ENCODE measurements at regions not wholly inside any gene's neighbourhood (a gene's known extent, or its start where the extent isn't known, plus 50 kb on each side); places are given as distances from the start of the nearest gene placed in this dataset.

GRCh38 chr4:159547645-159548308 lies 444.9 kb downstream of the RAPGEF2 start:
- H3K36me3 ChIP-seq (ENCODE audit: insufficient read depth, low read length) = no peaks in the 10 kb centered on the region
- H3K27me3 ChIP-seq (ENCODE audit: insufficient read depth, low read length) = peaks cover 26% of the 10 kb centered on the region
- no peak overlapping the region for H3K27ac ChIP-seq (ENCODE audit: low read depth, low read length)
- no peak overlapping the region for H3K4me3 ChIP-seq (ENCODE audit: low read depth, low read length)
- H3K79me2 ChIP-seq (ENCODE audit: control insufficient read depth, insufficient read depth, low read length, unreplicated experiment) = no peaks in the 10 kb centered on the region
- no peak overlapping the region for H2AFZ ChIP-seq (ENCODE audit: low read length, unreplicated experiment)
- H3K4me1 ChIP-seq (ENCODE audit: control insufficient read depth, insufficient read depth, low read length, unreplicated experiment) = no peaks in the 10 kb centered on the region

DNA sequence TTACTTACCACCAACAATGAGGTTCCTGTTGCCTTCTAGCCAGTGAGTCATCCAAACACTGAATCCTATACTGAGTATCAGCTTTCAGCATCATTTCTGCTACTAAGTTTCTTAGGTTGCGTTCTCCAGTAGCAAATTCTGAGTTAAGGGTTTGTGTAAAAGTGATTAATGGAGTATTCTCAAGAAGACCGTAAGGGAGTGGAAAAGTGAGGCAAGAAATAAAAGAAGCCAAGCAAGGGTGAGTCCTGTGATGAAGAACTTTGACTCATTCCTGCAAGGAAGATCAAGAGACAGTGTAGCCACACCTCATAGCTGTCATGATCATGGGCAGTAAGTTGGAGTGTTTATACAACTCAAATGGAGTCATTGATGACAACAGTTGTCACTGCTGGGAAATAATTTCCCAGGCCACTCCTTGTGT lies 446.2 kb downstream of the RAPGEF2 start:
- H2AFZ ChIP-seq (ENCODE audit: low read length, unreplicated experiment) = no peak overlapping the region
- H3K79me2 ChIP-seq (ENCODE audit: control insufficient read depth, insufficient read depth, low read length, unreplicated experiment) = no peaks in the 10 kb centered on the region
- H3K4me1 ChIP-seq (ENCODE audit: control insufficient read depth, insufficient read depth, low read length, unreplicated experiment) = no peaks in the 10 kb centered on the region
- H3K27ac ChIP-seq (ENCODE audit: low read depth, low read length) = no peak overlapping the region
- peaks cover 25% of the 10 kb centered on the region for H3K27me3 ChIP-seq (ENCODE audit: insufficient read depth, low read length)
- H3K36me3 ChIP-seq (ENCODE audit: insufficient read depth, low read length) = no peaks in the 10 kb centered on the region
- H3K4me3 ChIP-seq (ENCODE audit: low read depth, low read length) = no peak overlapping the region

GRCh38 chr4:159551281-159551680 lies 448.4 kb downstream of the RAPGEF2 start:
- no peak overlapping the region for H2AFZ ChIP-seq (ENCODE audit: low read length, unreplicated experiment)
- H3K4me1 ChIP-seq (ENCODE audit: control insufficient read depth, insufficient read depth, low read length, unreplicated experiment) = no peaks in the 10 kb centered on the region
- H3K36me3 ChIP-seq (ENCODE audit: insufficient read depth, low read length) = no peaks in the 10 kb centered on the region
- H3K27ac ChIP-seq (ENCODE audit: low read depth, low read length) = no peak overlapping the region
- no peaks in the 10 kb centered on the region for H3K79me2 ChIP-seq (ENCODE audit: control insufficient read depth, insufficient read depth, low read length, unreplicated experiment)
- peaks cover 22% of the 10 kb centered on the region; the same call in 1 of the 2 replicates for H3K27me3 ChIP-seq (ENCODE audit: insufficient read depth, low read length)
- no peak overlapping the region for H3K4me3 ChIP-seq (ENCODE audit: low read depth, low read length)

GRCh38 chr4:159552979-159553768 lies 450.3 kb downstream of the RAPGEF2 start:
- Histone ChIP-seq H3K4me1 (ENCODE audit: control insufficient read depth, insufficient read depth, low read length, unreplicated experiment) (no peaks in the 10 kb centered on the region), H2AFZ (ENCODE audit: low read length, unreplicated experiment) (no peak overlapping the region), H3K27ac (ENCODE audit: low read depth, low read length) (no peak overlapping the region)

DNA sequence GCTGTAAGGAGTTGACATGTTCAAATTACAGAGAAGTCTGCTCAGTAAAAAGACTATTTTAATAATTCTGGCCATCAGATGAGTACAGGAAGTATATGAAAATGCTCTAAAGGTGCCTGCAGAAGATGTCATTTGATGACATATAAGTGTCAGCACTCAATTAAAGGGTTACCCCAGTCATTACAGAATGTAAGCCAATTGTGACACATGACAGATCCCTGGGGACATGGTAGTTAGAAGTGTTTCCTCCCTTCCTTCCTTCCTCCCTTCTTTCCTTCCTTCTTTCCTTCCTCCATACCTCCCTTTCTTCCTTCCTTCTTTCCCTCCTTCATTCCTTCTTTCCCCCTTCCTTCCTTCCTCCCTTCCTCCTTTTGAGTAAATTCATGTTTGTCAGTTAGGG lies 453.0 kb downstream of the RAPGEF2 start:
- no peak overlapping the region for H2AFZ ChIP-seq (ENCODE audit: low read length, unreplicated experiment)
- no peaks in the 10 kb centered on the region for H3K79me2 ChIP-seq (ENCODE audit: control insufficient read depth, insufficient read depth, low read length, unreplicated experiment)
- H3K36me3 ChIP-seq (ENCODE audit: insufficient read depth, low read length) = no peaks in the 10 kb centered on the region
- no peaks in the 10 kb centered on the region for H3K4me1 ChIP-seq (ENCODE audit: control insufficient read depth, insufficient read depth, low read length, unreplicated experiment)
- peaks cover 28% of the 10 kb centered on the region; the same call in 1 of the 2 replicates for H3K27me3 ChIP-seq (ENCODE audit: insufficient read depth, low read length)
- no peak overlapping the region for H3K4me3 ChIP-seq (ENCODE audit: low read depth, low read length)
- H3K27ac ChIP-seq (ENCODE audit: low read depth, low read length) = no peak overlapping the region

More at GRCh38 chr4:159552979-159553768, 450.3 kb downstream of the RAPGEF2 start:
- H3K4me3 ChIP-seq (ENCODE audit: low read depth, low read length) = no peak overlapping the region
- no peaks in the 10 kb centered on the region for H3K79me2 ChIP-seq (ENCODE audit: control insufficient read depth, insufficient read depth, low read length, unreplicated experiment)
- H3K27me3 ChIP-seq (ENCODE audit: insufficient read depth, low read length) = peaks cover 28% of the 10 kb centered on the region; the same call in 1 of the 2 replicates
- H3K36me3 ChIP-seq (ENCODE audit: insufficient read depth, low read length) = no peaks in the 10 kb centered on the region

GRCh38 chr4:159562366-159562765 lies 459.5 kb downstream of the RAPGEF2 start:
- H3K27me3 ChIP-seq (ENCODE audit: insufficient read depth, low read length) = peaks cover 4% of the 10 kb centered on the region; the same call in 1 of the 2 replicates
- no peak overlapping the region for H3K4me3 ChIP-seq (ENCODE audit: low read depth, low read length)
- no peak overlapping the region for H3K27ac ChIP-seq (ENCODE audit: low read depth, low read length)
- H2AFZ ChIP-seq (ENCODE audit: low read length, unreplicated experiment) = no peak overlapping the region
- H3K36me3 ChIP-seq (ENCODE audit: insufficient read depth, low read length) = no peaks in the 10 kb centered on the region
- no peaks in the 10 kb centered on the region for H3K4me1 ChIP-seq (ENCODE audit: control insufficient read depth, insufficient read depth, low read length, unreplicated experiment)
- no peaks in the 10 kb centered on the region for H3K79me2 ChIP-seq (ENCODE audit: control insufficient read depth, insufficient read depth, low read length, unreplicated experiment)

DNA sequence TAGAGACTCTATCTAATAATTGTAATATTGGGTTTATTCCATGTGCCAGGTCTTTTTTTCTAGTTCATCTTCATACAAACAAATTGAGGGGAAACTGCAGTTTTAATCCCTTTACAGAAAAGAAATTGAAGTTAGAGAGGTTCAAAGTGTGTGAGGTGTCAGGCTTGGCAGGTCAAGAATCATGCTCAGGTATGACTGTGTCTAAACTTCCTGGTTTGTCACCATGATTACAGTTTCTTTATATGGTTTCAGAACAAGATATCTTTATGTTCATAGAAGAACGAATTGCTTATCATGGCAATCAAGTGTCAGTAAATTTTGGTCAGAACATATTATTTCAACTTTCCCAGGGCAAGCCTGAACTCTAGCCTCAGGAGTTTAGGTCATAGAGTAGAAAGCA lies 460.4 kb downstream of the RAPGEF2 start:
- no peaks in the 10 kb centered on the region for H3K36me3 ChIP-seq (ENCODE audit: insufficient read depth, low read length)
- no peaks in the 10 kb centered on the region for H3K79me2 ChIP-seq (ENCODE audit: control insufficient read depth, insufficient read depth, low read length, unreplicated experiment)
- no peaks in the 10 kb centered on the region for H3K4me1 ChIP-seq (ENCODE audit: control insufficient read depth, insufficient read depth, low read length, unreplicated experiment)
- no peak overlapping the region for H3K27ac ChIP-seq (ENCODE audit: low read depth, low read length)
- no peak overlapping the region for H3K4me3 ChIP-seq (ENCODE audit: low read depth, low read length)
- H3K27me3 ChIP-seq (ENCODE audit: insufficient read depth, low read length) = no peaks in the 10 kb centered on the region
- no peak overlapping the region for H2AFZ ChIP-seq (ENCODE audit: low read length, unreplicated experiment)

DNA sequence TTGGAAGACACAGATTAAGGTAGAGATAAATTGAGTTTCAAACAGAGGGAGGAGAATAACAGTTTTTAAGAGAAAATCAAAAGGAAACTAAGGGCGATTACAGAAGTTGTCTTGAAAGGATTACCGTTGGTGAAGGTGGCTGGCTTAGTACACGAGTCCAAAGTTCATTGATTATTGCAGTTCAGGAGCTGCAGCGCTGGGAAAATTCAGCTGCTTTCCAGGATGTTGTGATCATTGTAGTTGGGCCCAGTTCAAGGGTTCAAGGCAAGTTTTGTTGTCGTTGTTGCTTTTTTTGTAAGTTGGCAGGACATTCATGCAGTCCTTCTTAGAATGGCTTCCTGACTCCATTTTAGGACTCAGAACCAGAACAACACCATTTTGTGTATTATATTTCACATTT lies 461.7 kb downstream of the RAPGEF2 start:
- Histone ChIP-seq H3K4me3 (ENCODE audit: low read depth, low read length) (no peak overlapping the region), H3K4me1 (ENCODE audit: control insufficient read depth, insufficient read depth, low read length, unreplicated experiment) (no peaks in the 10 kb centered on the region), H3K79me2 (ENCODE audit: control insufficient read depth, insufficient read depth, low read length, unreplicated experiment) (no peaks in the 10 kb centered on the region), H3K27me3 (ENCODE audit: insufficient read depth, low read length) (no peaks in the 10 kb centered on the region), H2AFZ (ENCODE audit: low read length, unreplicated experiment) (no peak overlapping the region), H3K36me3 (ENCODE audit: insufficient read depth, low read length) (no peaks in the 10 kb centered on the region), H3K27ac (ENCODE audit: low read depth, low read length) (no peak overlapping the region)

- Histone ChIP-seq H3K36me3 (ENCODE audit: insufficient read depth, low read length) (no peaks in the 10 kb centered on the region), H3K79me2 (ENCODE audit: control insufficient read depth, insufficient read depth, low read length, unreplicated experiment) (no peaks in the 10 kb centered on the region), H2AFZ (ENCODE audit: low read length, unreplicated experiment) (no peak overlapping the region), H3K4me3 (ENCODE audit: low read depth, low read length) (no peak overlapping the region), H3K27ac (ENCODE audit: low read depth, low read length) (no peak overlapping the region), H3K27me3 (ENCODE audit: insufficient read depth, low read length) (no peaks in the 10 kb centered on the region), H3K4me1 (ENCODE audit: control insufficient read depth, insufficient read depth, low read length, unreplicated experiment) (no peaks in the 10 kb centered on the region)
Observed at GRCh38 chr4:159566786-159567185, 463.9 kb downstream of the RAPGEF2 start.

DNA sequence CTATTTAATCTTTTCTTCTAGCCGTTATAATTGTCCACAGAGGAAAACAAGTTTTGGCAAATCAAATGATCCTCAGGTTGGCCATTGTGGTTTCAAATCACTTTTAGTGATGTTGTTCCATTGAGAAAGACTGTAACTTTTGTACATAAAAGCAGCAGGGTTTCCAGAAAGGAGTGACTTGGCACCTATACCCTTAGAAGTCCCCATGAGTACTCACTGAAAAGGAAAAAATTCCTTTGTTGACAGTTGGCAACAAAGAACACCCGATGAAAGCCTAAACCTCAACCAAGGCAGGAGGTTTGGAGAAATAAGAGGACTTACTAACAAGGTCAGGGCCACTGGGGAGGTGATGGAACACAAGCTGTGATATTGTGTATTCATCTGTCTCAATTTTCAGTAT lies 474.4 kb downstream of the RAPGEF2 start:
- no peak overlapping the region for H3K4me3 ChIP-seq (ENCODE audit: low read depth, low read length)
- no peaks in the 10 kb centered on the region for H3K4me1 ChIP-seq (ENCODE audit: control insufficient read depth, insufficient read depth, low read length, unreplicated experiment)
- H3K79me2 ChIP-seq (ENCODE audit: control insufficient read depth, insufficient read depth, low read length, unreplicated experiment) = no peaks in the 10 kb centered on the region
- H3K36me3 ChIP-seq (ENCODE audit: insufficient read depth, low read length) = no peaks in the 10 kb centered on the region
- H3K27me3 ChIP-seq (ENCODE audit: insufficient read depth, low read length) = no peaks in the 10 kb centered on the region; the same call in 1 of the 2 replicates
- H3K27ac ChIP-seq (ENCODE audit: low read depth, low read length) = no peak overlapping the region
- H2AFZ ChIP-seq (ENCODE audit: low read length, unreplicated experiment) = no peak overlapping the region

DNA sequence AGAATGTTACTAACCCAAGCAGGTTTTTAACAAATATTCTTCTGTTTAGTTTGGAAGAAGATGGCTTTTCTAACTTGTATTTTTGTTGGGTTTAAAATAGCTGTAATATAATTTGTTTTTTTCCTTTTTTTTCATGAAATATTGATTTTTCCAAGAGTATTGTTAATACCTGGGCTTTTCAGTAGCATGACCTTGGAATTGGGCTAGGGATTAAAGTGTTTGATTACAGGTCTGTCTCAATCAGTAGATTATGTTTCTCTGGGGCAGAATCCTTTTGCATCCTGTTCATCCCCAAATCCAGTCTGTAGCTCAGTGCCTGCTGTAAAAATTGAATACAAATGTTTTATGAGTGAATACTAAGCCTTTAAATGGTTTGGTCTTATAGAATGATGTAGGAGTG lies 479.8 kb downstream of the RAPGEF2 start:
- Histone ChIP-seq H3K4me1 (ENCODE audit: control insufficient read depth, insufficient read depth, low read length, unreplicated experiment) (no peaks in the 10 kb centered on the region), H3K36me3 (ENCODE audit: insufficient read depth, low read length) (no peaks in the 10 kb centered on the region), H3K27ac (ENCODE audit: low read depth, low read length) (no peak overlapping the region), H3K79me2 (ENCODE audit: control insufficient read depth, insufficient read depth, low read length, unreplicated experiment) (no peaks in the 10 kb centered on the region), H3K27me3 (ENCODE audit: insufficient read depth, low read length) (no peaks in the 10 kb centered on the region), H3K4me3 (ENCODE audit: low read depth, low read length) (no peak overlapping the region), H2AFZ (ENCODE audit: low read length, unreplicated experiment) (no peak overlapping the region)

All from ACC112 (cell line).